GM12865 (cell line): ENCODE measurements at regions not wholly inside any gene's neighbourhood (a gene's known extent, or its start where the extent isn't known, plus 50 kb on each side); places are given as distances from the start of the nearest gene placed in this dataset.
A peak's percentile ranks its signal among the peaks of the same experiment; 100 is the strongest.

Experiments
- DNase-seq: peaks from one replicate; pipeline ENCODE4 v3.0.0; 2010; ENCODE audit warnings: low read depth
- H3K4me3 ChIP-seq: 2 replicates; pipeline ENCODE4 v1.5.1; 2011; ENCODE audit warnings: mild to moderate bottlenecking, low read depth, low read length, control low read depth
- CTCF ChIP-seq: IDR thresholded peaks from 2 replicates; pipeline ENCODE4 v1.5.1; 2011; ENCODE audit warnings: low read length, control low read depth, low read depth, inconsistent platforms; ENCODE audit not compliant: insufficient read depth; ENCODE audit errors: missing control alignments

- TF ChIP-seq CTCF: no peak
- no peak overlapping the region for H3K4me3 ChIP-seq
- DNase-seq: no peak
These were observed 182.1 kb upstream of the NAV2 start for GRCh38 chr11:19530505-19530904.

GRCh38 chr11:19526119-19526518, 186.5 kb upstream of the NAV2 start:
- DNase-seq: no peak
- TF ChIP-seq CTCF: no peak

GRCh38 chr11:19525714-19526113, 186.9 kb upstream of the NAV2 start:
- no peak for TF ChIP-seq CTCF
- no peak for DNase-seq
- H3K4me3 ChIP-seq: no peak overlapping the region

More at GRCh38 chr11:19526119-19526518, 186.5 kb upstream of the NAV2 start:
- no peak overlapping the region for H3K4me3 ChIP-seq

- peak; percentile 61 for DNase-seq
- no peak for TF ChIP-seq CTCF
- H3K4me3 ChIP-seq: no peak overlapping the region
These were observed 187.4 kb upstream of the NAV2 start for GRCh38 chr11:19525276-19525675.

GRCh38 chr11:19524171-19524671, 188.4 kb upstream of the NAV2 start:
- no peak overlapping the region for H3K4me3 ChIP-seq
- TF ChIP-seq CTCF: no peak
- no peak for DNase-seq

- H3K4me3 ChIP-seq: no peak overlapping the region
- no peak for TF ChIP-seq CTCF
- no peak for DNase-seq
These were observed 192.0 kb upstream of the NAV2 start for GRCh38 chr11:19520681-19521080.

GRCh38 chr11:19519912-19520641, 192.6 kb upstream of the NAV2 start:
- H3K4me3 ChIP-seq: no peak overlapping the region
- DNase-seq: no peak
- TF ChIP-seq CTCF: no peak
